Neural cell (in vitro differentiated cells): ENCODE measurements at regions not wholly inside any gene's neighbourhood (a gene's known extent, or its start where the extent isn't known, plus 50 kb on each side); places are given as distances from the start of the nearest gene placed in this dataset.

Experiments used
- H2AFZ ChIP-seq: fragments of 200-600, 300-800 bp; sonication (generic), shearing (Covaris generic); 2 replicates; pipeline ENCODE4 v1.6.0; 2014; ENCODE audit warnings: low read depth, mild to moderate bottlenecking, antibody characterized with exemption, low read length, moderate library complexity
- H3F3A ChIP-seq: fragments of 200-600 bp; shearing (Covaris generic); 2 replicates; pipeline ENCODE4 v1.6.1; 2016; ENCODE audit warnings: mild to moderate bottlenecking, moderate library complexity, mixed read lengths, antibody characterized with exemption, low read length; ENCODE audit not compliant: insufficient read depth, poor library complexity, severe bottlenecking
- H3K27ac ChIP-seq: fragments of 200-600, 300-800 bp; sonication (generic), shearing (Covaris generic); 2 replicates; pipeline ENCODE4 v1.5.1; 2014; ENCODE audit warnings: mild to moderate bottlenecking, low read length, moderate library complexity
- H3K27me3 ChIP-seq: fragments of 300-800, 200-600 bp; sonication (generic), shearing (Covaris generic); 2 replicates; pipeline ENCODE4 v1.6.0; 2014; ENCODE audit warnings: mild to moderate bottlenecking, low read depth, low read length, moderate library complexity; ENCODE audit not compliant: insufficient read depth
- H3K36me3 ChIP-seq: fragments of 300-800, 200-600 bp; sonication (generic), shearing (Covaris generic); 2 replicates; pipeline ENCODE4 v1.5.1; 2014; ENCODE audit warnings: mild to moderate bottlenecking, antibody characterized with exemption, low read length, moderate library complexity; ENCODE audit not compliant: insufficient read depth
- H3K4me2 ChIP-seq: fragments of 300-800, 200-600 bp; sonication (generic), shearing (Covaris generic); 2 replicates; pipeline ENCODE4 v1.6.0; 2014; ENCODE audit warnings: mild to moderate bottlenecking, low read length
- H3K4me3 ChIP-seq: fragments of 300-800, 200-600 bp; sonication (generic), shearing (Covaris generic); 2 replicates; pipeline ENCODE4 v1.5.1; 2014; ENCODE audit warnings: mild to moderate bottlenecking, low read length, moderate library complexity
- H3K79me2 ChIP-seq: fragments of 200-600 bp; shearing (Covaris generic); replicated peaks from 2 replicates; pipeline ENCODE4 v1.6.0; 2014; ENCODE audit warnings: mild to moderate bottlenecking, low read length, moderate library complexity; ENCODE audit not compliant: insufficient read depth
- H3K9ac ChIP-seq: fragments of 300-800, 200-600 bp; sonication (generic), shearing (Covaris generic); 2 replicates; pipeline ENCODE4 v1.6.1; 2016; ENCODE audit warnings: mild to moderate bottlenecking, low read length, mixed read lengths
- H3K9me2 ChIP-seq: fragments of 200-600 bp; shearing (Covaris generic); 2 replicates; pipeline ENCODE4 v1.6.1; 2016; ENCODE audit warnings: mild to moderate bottlenecking, low read length, mixed read lengths; ENCODE audit not compliant: insufficient read depth
- H3K9me3 ChIP-seq: fragments of 200-600, 300-800 bp; sonication (generic), shearing (Covaris generic); 2 replicates; pipeline ENCODE4 v1.6.1; 2016; ENCODE audit warnings: mild to moderate bottlenecking, mixed run types, low read length, moderate library complexity, mixed read lengths
- H4K20me1 ChIP-seq: fragments of 200-600 bp; shearing (Covaris generic); 2 replicates; pipeline ENCODE4 v1.6.1; 2016; ENCODE audit warnings: mild to moderate bottlenecking, mixed run types; ENCODE audit not compliant: insufficient read depth
- CTCF ChIP-seq: fragments of 450-650 bp; IDR thresholded peaks from 2 replicates; pipeline ENCODE4 v1.5.1; 2014; ENCODE audit warnings: antibody characterized with exemption, mild to moderate bottlenecking, moderate library complexity; ENCODE audit not compliant: poor library complexity, severe bottlenecking
- EP300 ChIP-seq: fragments of 450-650 bp; conservative IDR thresholded peaks from 2 replicates; pipeline ENCODE4 v1.6.1; 2014; ENCODE audit warnings: antibody characterized with exemption, mild to moderate bottlenecking, moderate library complexity; ENCODE audit not compliant: poor library complexity, severe bottlenecking
- EZH2 ChIP-seq: fragments of 200-600, 300-800 bp; shearing (Covaris generic), sonication (generic); IDR thresholded peaks from 2 replicates; pipeline ENCODE4 v1.6.1; 2014; ENCODE audit warnings: antibody characterized with exemption, low read length, borderline replicate concordance, mild to moderate bottlenecking; ENCODE audit not compliant: insufficient read depth, poor library complexity, severe bottlenecking
- MXI1 ChIP-seq: fragments of 450-650 bp; conservative IDR thresholded peaks from 2 replicates; pipeline ENCODE4 v1.6.1; 2014; ENCODE audit warnings: antibody characterized with exemption, mild to moderate bottlenecking; ENCODE audit not compliant: poor library complexity, severe bottlenecking
- POLR2AphosphoS5 ChIP-seq: IDR thresholded peaks from 2 replicates; pipeline ENCODE4 v1.6.1; 2012
- RAD21 ChIP-seq: fragments of 450-650 bp; conservative IDR thresholded peaks from 2 replicates; pipeline ENCODE4 v1.6.1; 2014; ENCODE audit warnings: antibody characterized with exemption, mild to moderate bottlenecking, moderate library complexity
- REST ChIP-seq: IDR thresholded peaks from 2 replicates; pipeline ENCODE4 v1.6.1; 2012; ENCODE audit warnings: borderline replicate concordance
- SMC3 ChIP-seq: fragments of 450-650 bp; conservative IDR thresholded peaks from 2 replicates; pipeline ENCODE4 v1.6.1; 2014; ENCODE audit warnings: antibody characterized with exemption, mild to moderate bottlenecking, moderate library complexity; ENCODE audit not compliant: poor library complexity
- TAF1 ChIP-seq: IDR thresholded peaks from 2 replicates; pipeline ENCODE4 v1.6.1; 2012; ENCODE audit warnings: low read depth

GRCh38 chr7:12917801-12918200 lies 230.4 kb downstream of the ARL4A start:
- Histone ChIP-seq H3K27ac (no peak overlapping the region), H3K4me3 (no peak overlapping the region), H4K20me1 (no peaks in the 10 kb centered on the region), H3K9ac (no peak overlapping the region), H2AFZ (no peak overlapping the region), H3K36me3 (no peaks in the 10 kb centered on the region), H3K9me3 (no peaks in the 10 kb centered on the region), H3F3A (no peaks in the 10 kb centered on the region), H3K79me2 (no peaks in the 10 kb centered on the region), H3K4me2 (no peak overlapping the region), H3K9me2 (no peaks in the 10 kb centered on the region), H3K27me3 (no peaks in the 10 kb centered on the region)
- no peak for TF ChIP-seq EP300
- no peak for TF ChIP-seq REST
- no peak for TF ChIP-seq MXI1
- no peak for TF ChIP-seq CTCF
- TF ChIP-seq RAD21: no peak
- no peak for TF ChIP-seq TAF1
- TF ChIP-seq POLR2AphosphoS5: no peak
- TF ChIP-seq SMC3: no peak
- TF ChIP-seq EZH2: no peak

GRCh38 chr7:12921751-12922345 lies 234.4 kb downstream of the ARL4A start:
- Histone ChIP-seq H3K9ac (no peak overlapping the region), H3K4me2 (no peak overlapping the region), H3K4me3 (no peak overlapping the region), H3K36me3 (no peaks in the 10 kb centered on the region), H3K9me2 (no peaks in the 10 kb centered on the region), H3K27me3 (no peaks in the 10 kb centered on the region), H3K9me3 (no peaks in the 10 kb centered on the region), H3K79me2 (no peaks in the 10 kb centered on the region), H2AFZ (no peak overlapping the region), H3F3A (no peaks in the 10 kb centered on the region), H4K20me1 (no peaks in the 10 kb centered on the region), H3K27ac (no peak overlapping the region)
- no peak for TF ChIP-seq MXI1
- no peak for TF ChIP-seq RAD21
- no peak for TF ChIP-seq CTCF
- no peak for TF ChIP-seq TAF1
- no peak for TF ChIP-seq POLR2AphosphoS5
- TF ChIP-seq EP300: no peak
- TF ChIP-seq EZH2: no peak
- no peak for TF ChIP-seq REST
- no peak for TF ChIP-seq SMC3
